ENCODE measurements at regions not wholly inside any gene's neighbourhood (a gene's known extent, or its start where the extent isn't known, plus 50 kb on each side); places are given as distances from the start of the nearest gene placed in this dataset.

DNA sequence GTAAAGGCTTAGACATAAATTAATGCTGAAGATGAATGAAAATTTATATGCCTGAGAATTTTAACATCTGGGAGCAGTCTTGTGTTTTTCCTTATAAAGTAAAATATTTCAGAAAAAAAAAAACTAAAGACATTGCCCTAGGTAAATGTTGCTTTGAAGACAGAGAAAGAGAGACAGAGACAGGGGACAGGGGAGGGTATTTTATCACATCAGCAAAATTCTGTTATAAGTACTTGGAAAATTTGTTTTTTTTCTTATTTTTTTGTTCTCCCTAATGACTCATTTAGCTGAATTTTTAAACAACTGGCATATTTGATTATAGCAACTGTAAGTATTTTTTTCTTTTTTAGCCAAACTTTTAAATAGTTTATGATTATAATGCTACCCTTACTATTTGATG is 1540.6 kb upstream of the GBE1 start:
- DNase-seq, result no peak

DNA sequence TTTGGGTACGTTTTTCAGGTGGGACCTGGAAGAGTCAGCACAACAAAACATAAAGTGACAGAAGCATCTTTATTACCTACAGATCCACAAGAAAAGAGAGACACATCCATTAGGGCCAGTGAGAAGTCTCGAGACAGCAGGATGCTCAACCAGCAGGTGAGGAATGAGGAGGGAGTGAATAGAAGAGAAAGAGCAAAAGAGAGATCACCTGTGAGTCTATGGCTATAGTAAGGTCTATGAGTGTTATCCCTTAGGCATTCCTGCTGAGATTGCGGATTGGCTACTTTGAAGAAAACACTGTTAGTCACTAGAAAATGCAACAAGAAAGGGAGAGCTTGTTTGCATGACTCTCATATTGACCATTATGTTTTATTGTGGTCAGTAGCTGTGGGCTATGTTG is 1556.2 kb upstream of the GBE1 start:
- DNase-seq, result no peak

GRCh38 chr3:83320726-83321125 is 1559.3 kb upstream of the GBE1 start:
- no peak for DNase-seq

- no peak for DNase-seq
These were observed 1560.0 kb upstream of the GBE1 start for GRCh38 chr3:83321457-83321856.

DNA sequence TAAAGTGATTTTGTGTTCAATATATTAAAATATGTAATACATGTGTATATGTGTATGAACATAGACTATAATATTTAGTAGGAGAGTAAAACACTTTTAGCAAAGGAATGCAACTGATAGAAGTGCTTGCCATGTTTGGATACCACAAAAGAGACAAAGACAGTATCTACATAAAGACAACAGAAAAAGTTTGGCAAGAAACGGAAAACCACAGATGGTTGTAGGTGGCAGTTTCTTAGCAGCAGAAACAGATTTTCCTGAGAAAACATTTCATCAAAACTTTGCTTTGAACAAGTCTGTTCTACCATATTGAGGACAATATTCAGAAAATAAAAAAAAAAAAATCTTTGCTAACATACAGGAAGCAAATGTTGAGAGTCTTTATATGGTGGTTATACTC is 1560.4 kb upstream of the GBE1 start:
- DNase-seq, result no peak

- no peak for DNase-seq
These were observed 1592.8 kb upstream of the GBE1 start for GRCh38 chr3:83354205-83354604.

- no peak for DNase-seq
These were observed 1565.5 kb upstream of the CADM2 start for GRCh38 chr3:83393276-83393675.

GRCh38 chr3:83403927-83404326 is 1554.9 kb upstream of the CADM2 start:
- no peak for DNase-seq

DNA sequence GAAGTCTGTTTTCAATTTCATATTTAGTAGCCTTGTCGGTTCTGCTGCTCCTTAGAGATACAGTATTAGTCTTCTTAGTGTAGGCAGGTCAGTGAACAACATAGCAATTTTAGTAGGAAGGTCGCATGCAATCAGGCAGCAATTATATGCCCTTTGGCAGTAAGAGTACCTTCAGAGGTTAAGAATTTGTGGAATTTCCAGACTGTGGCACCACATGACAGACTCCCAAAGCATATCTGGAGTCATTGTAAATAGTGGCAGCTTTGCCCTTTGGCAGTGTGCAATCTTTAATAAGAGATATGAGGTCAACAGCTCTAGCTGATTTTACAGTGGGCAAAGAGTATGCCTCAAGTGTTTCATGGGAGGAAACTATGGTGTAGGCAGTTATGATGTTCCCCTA is 1532.5 kb upstream of the CADM2 start:
- no peak for DNase-seq

DNA sequence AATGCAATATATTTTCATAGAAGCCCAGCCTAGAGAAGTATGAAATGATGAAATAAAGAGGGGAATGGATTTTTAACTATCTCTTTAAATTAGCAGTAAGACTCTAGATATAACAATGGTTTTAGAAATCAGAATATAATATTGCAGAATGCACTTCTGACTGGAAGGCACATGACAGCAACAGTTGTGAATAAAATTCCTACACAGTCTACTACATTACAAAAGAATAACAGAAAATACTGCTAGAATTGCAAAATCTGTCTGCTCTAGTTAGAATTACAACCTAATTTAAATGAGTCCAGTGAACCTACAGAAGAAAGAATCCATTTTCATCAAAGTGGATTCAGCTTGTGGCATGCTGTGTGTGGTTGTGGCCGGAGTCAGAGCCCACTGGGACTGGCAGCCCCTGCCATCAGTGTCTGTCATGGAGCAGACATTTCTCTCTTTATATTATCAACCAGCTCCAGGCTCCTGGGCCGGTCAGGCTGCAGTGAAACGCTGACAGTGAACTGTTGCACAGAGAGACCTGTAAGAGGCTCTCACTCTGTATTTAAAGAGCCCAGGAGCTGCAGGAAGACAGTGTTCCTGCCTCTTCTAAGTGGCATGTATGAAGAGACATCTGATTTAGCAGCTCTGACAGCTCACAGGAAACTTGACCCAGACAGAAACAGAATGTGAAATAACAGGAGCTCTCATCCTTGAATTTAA is 1523.8 kb upstream of the CADM2 start:
- DNase-seq, result no peak

- DNase-seq, result no peak
These were observed 1520.6 kb upstream of the CADM2 start for GRCh38 chr3:83438188-83438587.

DNA sequence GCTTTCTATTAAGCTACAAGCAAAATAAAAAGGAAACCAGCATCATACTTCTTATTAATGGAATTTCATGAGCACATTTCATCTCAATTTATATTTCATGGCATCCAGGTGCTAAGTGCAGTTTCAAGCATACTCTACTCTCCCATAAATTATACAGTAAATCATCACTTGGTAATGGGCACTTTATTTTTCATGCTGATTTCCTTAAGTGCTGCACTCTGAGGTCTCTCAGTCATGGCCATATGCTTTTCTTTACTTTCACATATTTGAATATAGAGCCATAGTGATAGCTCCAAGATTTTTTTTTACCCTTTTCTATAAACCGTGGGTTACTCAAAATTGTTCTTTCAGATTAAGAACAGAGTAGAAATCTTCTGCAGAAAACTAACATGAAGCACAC is 1505.7 kb upstream of the CADM2 start:
- DNase-seq, result no peak

GRCh38 chr3:83454353-83454752 is 1504.4 kb upstream of the CADM2 start:
- no peak for DNase-seq

DNA sequence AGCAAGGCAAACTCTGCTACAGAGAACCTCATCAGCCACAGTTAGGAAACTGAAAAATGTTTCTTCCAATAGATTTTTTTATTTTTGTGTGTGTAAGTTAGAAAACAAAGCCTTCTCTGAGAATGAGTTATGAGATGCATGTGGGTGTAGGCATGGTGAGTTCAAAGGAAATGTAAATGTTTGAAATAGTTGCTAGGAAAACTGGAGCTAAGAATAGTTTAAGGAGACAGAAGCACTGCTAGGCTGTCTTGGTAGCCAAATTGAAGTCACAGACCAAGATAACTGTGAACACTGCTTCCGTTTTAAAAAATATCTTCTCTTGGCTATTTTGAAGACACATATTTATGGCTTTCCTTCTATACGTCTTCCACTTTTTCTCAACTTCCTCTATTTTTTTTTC is 1501.2 kb upstream of the CADM2 start:
- DNase-seq, result no peak

- DNase-seq, result no peak
These were observed 1498.7 kb upstream of the CADM2 start for GRCh38 chr3:83460052-83460451.

DNA sequence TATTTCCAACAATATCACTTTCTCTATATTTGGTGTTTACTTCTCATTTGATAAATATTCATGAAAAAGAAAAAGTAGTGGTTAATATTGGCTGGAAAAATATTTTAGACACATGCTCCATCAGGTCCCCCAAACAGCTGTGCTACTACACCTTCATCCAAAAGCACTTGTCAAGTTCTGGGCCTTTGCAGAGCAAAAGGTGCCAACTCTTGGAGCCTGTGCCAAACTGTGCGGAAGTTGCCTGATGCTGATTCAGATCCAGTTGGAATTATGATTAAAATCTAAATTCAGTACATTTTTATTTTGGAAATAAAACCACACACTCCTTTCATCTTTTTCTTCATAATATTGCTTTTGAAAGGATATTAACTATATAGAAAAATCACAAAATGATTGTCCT is 1497.4 kb upstream of the CADM2 start:
- no peak for DNase-seq

DNA sequence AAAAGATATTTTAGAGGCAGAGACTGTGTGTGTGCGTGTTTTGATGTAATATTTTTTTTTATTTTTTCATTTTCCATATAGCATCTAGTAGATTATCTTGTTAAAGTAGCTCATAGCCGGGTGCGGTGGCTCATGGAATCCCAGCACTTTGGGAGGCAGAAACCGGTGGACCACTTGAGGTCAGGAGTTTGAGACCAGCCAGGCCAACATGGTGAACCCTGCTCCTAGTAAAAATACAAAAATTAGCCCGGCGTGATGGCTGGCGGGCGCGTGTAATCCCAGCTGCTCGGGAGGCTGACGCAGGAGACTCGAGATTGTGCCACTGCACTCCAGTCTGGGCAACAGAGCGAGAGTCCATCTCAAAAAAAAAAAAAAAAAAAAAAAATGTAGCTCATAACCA is 1481.2 kb upstream of the CADM2 start:
- no peak for DNase-seq

DNA sequence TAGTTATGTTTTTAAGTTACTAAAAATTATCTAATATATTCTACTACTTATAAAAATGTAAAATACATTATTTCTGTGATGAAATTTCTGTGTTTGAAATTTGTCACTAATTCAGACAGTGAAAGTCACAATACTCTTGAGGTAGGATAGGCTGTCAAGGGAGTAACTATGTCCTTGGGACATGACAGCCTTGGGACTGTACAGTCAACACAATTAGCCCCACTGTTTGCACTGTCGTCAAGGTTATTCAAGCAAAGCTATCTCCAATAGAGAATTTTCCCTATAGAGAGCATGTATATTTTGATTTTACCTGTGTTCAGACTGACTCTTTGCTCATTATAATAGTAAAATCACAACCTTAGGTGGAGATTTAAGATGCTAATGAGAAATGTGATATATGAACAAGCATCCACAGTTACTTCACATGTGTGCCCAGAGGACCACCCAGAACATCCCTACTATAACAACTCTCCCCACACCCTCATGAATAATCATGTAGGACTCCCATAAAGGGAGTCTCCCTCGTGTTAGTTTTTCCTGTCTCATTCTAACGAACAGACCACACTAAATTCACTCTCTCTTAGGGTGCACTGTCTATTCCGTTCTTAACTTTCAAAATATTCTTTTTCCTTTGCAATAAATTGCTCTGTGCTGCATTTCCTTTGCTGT is 1476.3 kb upstream of the CADM2 start:
- no peak for DNase-seq

DNA sequence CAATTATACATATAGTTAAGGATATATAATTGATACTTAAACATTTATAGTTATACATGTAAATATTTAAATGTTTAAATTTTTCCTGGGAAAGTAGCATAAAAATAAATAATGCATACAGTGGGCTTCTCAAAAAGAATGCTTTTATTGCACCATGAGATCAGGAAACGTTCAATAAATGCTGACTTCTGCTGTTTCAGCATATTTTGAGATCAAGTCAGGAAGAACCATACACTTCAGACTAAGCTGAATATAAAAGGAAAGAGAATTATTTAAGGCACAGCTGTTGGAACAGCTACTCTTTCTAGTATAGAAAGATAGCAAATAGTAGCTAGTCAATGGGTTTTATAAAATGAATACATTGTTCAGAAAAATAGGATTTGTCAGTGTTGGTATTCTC is 1462.3 kb upstream of the CADM2 start:
- no peak for DNase-seq

GRCh38 chr3:83498361-83499016 is 1460.3 kb upstream of the CADM2 start:
- DNase-seq, result no peak

DNA sequence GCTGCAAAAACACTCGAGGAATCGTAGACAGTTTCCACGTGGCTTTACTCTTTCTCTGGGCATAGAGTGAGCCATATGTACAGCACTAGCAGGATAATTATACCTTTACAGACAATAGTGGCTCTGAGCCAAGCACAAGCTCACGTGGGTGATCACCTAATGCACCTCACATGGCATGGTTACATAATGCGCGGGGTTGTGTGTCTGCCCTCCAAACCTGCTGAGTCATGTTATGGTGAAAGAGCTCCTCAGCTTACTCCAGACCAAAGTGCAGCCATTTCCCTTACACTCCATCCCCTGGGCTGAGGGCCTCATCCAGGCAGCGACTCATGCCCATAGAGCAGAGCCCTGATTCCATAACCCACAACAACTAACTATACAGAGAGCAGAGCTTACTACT is 1458.4 kb upstream of the CADM2 start:
- DNase-seq, result peak; percentile 10

DNA sequence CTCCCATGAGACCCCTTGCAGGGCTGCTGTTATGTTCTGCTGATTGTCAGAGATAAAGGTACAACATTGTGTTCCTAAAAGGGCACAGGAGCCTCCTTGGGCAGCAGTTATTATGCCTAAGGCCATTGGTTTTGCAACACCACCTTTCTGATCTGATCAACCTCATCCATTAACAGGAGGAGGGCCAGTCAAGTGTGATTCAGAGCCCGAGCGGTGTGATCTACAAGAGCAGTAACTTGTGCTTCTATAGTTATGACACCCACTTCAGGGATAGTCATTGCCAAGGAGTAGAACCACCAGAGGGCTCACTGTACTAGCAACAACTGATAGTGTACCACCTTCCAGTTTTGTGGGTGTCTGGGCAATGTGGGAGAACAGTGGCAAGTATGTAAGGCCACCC is 1457.9 kb upstream of the CADM2 start:
- no peak for DNase-seq

DNA sequence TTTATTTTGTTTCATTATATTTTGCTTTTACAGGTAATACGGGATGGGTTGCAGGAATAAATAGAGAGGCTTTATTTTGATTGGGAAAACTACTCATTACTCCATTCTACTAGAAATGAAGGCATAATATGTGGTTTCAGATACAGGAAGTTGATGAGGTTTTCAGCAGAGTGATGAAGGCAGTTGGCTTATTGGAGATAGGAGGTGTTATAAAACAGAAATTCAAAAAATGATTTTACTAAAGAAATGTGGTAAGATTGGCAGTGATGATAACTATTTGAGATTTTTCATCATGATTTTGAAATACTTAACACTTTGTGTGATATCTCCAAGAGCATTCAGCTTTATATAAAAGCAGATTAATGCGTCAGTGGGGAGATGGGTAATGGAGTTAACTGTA is 1445.7 kb upstream of the CADM2 start:
- no peak for DNase-seq

DNA sequence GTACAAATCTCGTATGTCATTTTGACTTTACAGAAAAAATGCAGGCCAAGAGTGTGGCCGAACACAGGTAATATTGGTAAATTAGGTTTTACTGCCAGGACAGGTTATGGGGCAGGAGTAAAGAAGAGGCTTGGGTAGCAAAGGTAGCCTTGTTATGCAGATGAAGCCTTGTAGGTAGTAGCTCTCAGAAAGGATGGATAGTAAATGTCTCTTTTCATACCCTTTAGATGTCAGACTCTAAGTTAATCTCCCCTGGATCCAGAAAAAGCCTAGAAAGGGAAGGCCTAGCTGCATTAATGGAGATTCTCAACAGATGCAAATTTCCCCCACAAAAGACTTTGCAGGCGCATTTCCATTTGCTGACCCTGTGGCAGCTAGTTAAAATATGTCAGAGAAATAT is 1445.1 kb upstream of the CADM2 start:
- no peak for DNase-seq

Measured in NCI-H2171 (cell line).